ENCODE measurements at regions not wholly inside any gene's neighbourhood (a gene's known extent, or its start where the extent isn't known, plus 50 kb on each side); places are given as distances from the start of the nearest gene placed in this dataset.

DNA sequence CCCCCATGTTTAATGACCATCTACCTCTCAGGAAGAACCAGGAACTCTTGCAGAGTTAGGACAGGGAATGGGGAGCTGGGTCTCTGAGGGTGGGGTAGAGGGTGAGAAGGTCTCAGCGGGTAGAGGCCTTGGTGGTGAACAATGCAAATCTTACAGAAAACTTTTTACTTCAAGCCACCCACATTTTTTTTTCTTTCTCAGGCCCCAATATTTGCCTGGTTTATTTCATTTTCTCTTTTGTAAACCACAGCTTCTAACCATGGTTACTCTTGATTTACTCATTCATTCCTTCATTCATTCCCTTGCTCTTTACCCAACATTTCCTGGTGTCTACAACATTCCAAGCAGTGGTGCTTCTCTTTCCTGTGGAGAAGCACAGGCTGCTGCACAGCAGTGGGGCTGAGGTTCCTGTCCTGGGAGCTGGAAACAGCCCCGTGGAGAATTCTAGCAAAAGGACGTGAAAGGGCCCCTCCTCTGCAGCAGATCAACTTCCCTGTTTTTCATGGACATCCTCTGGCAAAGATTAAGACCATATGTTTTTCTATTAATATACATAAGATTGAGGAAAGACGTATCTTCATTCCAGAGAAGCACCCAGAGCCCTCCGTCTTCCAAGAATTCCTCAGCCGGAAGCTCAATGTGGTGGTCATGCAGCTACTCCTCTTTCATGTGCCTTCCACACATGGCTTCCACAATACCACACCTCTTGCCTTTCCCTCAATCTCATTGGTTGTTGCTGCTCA, 224.4 kb upstream of the SESN3 start:
- peak in 1 of 2 donors; percentile 21 for DNase-seq (ENCODE audit: low read depth in 1 of 2, low spot score in 1 of 2)
- peaks cover 9% of the 10 kb centered on the region for H3K4me1 ChIP-seq (ENCODE audit: low read depth)
- no peak overlapping the region for H3K27ac ChIP-seq
- H3K36me3 ChIP-seq = no peaks in the 10 kb centered on the region
- H3K9me3 ChIP-seq (ENCODE audit: low read depth) = no peaks in the 10 kb centered on the region
- no peaks in the 10 kb centered on the region for H3K27me3 ChIP-seq
- TF ChIP-seq, protein P1, sequence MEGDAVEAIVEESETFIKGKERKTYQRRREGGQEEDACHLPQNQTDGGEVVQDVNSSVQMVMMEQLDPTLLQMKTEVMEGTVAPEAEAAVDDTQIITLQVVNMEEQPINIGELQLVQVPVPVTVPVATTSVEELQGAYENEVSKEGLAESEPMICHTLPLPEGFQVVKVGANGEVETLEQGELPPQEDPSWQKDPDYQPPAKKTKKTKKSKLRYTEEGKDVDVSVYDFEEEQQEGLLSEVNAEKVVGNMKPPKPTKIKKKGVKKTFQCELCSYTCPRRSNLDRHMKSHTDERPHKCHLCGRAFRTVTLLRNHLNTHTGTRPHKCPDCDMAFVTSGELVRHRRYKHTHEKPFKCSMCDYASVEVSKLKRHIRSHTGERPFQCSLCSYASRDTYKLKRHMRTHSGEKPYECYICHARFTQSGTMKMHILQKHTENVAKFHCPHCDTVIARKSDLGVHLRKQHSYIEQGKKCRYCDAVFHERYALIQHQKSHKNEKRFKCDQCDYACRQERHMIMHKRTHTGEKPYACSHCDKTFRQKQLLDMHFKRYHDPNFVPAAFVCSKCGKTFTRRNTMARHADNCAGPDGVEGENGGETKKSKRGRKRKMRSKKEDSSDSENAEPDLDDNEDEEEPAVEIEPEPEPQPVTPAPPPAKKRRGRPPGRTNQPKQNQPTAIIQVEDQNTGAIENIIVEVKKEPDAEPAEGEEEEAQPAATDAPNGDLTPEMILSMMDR (IDR thresholded peaks at IDR 0.05; ENCODE audit: low read depth, low read length) = no peak
- no peak overlapping the region for H3K4me3 ChIP-seq

- H3K36me3 ChIP-seq = no peaks in the 10 kb centered on the region
- H3K9me3 ChIP-seq (ENCODE audit: low read depth) = no peaks in the 10 kb centered on the region
- H3K4me1 ChIP-seq (ENCODE audit: low read depth) = peaks cover 9% of the 10 kb centered on the region
- peak overlapping the region; percentile 20 for H3K27ac ChIP-seq
- DNase-seq (ENCODE audit: low read depth in 1 of 2, low spot score in 1 of 2) = peak in 1 of 2 donors; percentile 20
- no peak overlapping the region for H3K4me3 ChIP-seq
- TF ChIP-seq, protein P1 (IDR thresholded peaks at IDR 0.05; ENCODE audit: low read depth, low read length) = no peak
- H3K27me3 ChIP-seq = no peaks in the 10 kb centered on the region
Observed at GRCh38 chr11:95453616-95454171, 222.7 kb upstream of the SESN3 start.

DNA sequence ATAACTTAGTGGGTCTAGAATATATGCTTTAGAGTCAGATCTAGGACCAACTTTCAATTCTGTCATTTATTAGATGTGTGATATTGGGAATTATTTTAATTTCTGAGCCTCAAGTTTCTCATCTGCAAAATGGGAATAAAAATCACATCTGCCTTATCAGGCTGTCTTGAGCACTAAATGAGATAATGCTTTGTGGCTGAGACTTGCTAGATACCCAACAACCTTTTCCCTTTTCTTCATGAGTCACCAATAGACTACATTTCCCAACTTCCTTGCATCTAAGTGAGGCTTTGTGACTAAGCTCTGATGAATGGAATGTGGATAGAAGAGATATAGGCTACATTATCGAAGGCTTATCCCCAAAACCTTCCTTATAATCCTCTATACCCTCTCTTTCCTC, 220.7 kb upstream of the SESN3 start:
- Histone ChIP-seq H3K36me3 (no peaks in the 10 kb centered on the region), H3K4me3 (no peak overlapping the region), H3K4me1 (ENCODE audit: low read depth) (peaks cover 9% of the 10 kb centered on the region), H3K27ac (no peak overlapping the region), H3K9me3 (ENCODE audit: low read depth) (no peaks in the 10 kb centered on the region), H3K27me3 (no peaks in the 10 kb centered on the region)
- TF ChIP-seq, protein P1 (IDR thresholded peaks at IDR 0.05; ENCODE audit: low read depth, low read length) = no peak
- DNase-seq (ENCODE audit: low read depth in 1 of 2, low spot score in 1 of 2) = peak in 1 of 2 donors; percentile 87

DNA sequence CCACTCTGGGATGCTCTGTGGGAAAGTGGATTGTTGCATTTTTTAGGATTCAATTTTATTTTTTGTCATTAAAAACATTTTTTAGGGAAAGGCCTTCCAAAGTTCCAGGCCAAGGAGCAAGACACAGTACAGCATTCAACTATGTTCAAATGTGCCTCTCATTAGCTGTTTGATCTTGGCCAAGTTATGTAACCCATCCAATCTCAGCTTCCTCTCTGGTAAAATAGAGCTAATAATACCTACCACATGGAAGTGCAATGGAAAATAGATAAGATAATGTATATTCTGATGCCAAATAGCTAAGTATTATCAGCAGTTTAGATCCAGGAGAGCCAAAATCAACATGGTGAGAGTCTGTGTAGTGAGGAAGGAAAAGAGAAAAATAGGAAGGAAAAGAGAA, 220.3 kb upstream of the SESN3 start:
- TF ChIP-seq, protein P1 (IDR thresholded peaks at IDR 0.05; ENCODE audit: low read depth, low read length) = no peak
- no peak overlapping the region for H3K4me3 ChIP-seq
- no peaks in the 10 kb centered on the region for H3K36me3 ChIP-seq
- no peaks in the 10 kb centered on the region for H3K27me3 ChIP-seq
- H3K4me1 ChIP-seq (ENCODE audit: low read depth) = peaks cover 9% of the 10 kb centered on the region
- DNase-seq (ENCODE audit: low read depth in 1 of 2, low spot score in 1 of 2) = peak in 1 of 2 donors; percentile 61
- H3K9me3 ChIP-seq (ENCODE audit: low read depth) = no peaks in the 10 kb centered on the region
- no peak overlapping the region for H3K27ac ChIP-seq

DNA sequence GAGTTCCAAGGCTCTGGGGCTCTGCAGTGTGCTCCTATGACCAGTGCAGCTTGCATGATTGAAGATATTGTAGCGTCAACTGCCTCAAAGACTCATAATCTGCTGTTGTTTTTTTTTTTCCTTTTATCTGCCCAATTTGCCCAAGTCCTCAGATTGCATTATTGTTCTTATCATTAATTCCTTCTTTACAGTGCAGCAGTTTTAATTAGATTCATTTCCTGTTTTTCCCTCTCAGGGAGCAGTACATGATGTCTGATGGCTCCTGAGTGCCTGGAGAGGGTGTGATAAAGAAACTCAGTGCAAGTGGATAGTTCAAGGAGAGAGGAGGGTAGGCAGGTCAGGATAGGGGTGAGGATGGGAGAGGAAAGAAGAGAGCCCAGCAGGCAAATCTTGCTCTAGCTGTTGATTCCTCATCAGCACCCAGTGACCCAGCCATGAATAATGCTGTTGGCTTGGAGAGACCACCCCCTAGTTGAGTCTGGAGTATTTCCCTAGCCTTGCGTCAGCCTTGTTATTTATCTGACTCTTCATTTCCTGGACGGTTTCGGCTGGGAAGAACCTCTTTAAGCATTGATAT, 219.6 kb upstream of the SESN3 start:
- H3K4me3 ChIP-seq = no peak overlapping the region
- no peaks in the 10 kb centered on the region for H3K9me3 ChIP-seq (ENCODE audit: low read depth)
- H3K36me3 ChIP-seq = no peaks in the 10 kb centered on the region
- H3K27ac ChIP-seq = no peak overlapping the region
- TF ChIP-seq, protein P1 (IDR thresholded peaks at IDR 0.05; ENCODE audit: low read depth, low read length) = no peak
- DNase-seq (ENCODE audit: low read depth in 1 of 2, low spot score in 1 of 2) = peak in 1 of 2 donors; percentile 89
- peaks cover 9% of the 10 kb centered on the region for H3K4me1 ChIP-seq (ENCODE audit: low read depth)
- no peaks in the 10 kb centered on the region for H3K27me3 ChIP-seq
